HG03066 (cell line): ENCODE measurements at regions not wholly inside any gene's neighbourhood (a gene's known extent, or its start where the extent isn't known, plus 50 kb on each side); places are given as distances from the start of the nearest gene placed in this dataset.
"Not testable (repeated sequence)": the region's sequence is repeated elsewhere in the genome, so short reads cannot be mapped to it uniquely, and the experiment has no call there.

Experiments
- ATAC-seq: cut with Tn5 transposase; IDR thresholded peaks from one replicate; pipeline ENCODE4 v1.9.1; 2021; ENCODE audit warnings: low read depth; ENCODE audit not compliant: unreplicated experiment

DNA sequence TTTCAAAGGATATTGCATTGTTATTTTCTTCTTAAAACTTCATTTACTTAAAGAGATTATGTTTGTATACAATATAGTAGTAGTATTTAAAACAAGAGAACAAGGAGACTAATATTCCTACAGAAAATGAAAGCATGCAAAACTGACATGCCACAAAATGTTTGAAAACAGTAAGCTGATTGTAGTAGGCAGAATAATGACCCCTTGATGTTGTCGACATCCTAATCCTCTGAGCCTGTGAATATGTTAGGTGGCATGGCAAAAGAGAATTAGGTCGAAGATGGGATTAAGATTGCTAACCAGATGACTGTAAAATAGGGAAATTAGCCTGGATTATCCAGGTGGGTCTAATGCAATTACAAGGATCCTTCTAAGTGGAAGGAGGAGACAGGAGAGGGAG, 522.2 kb upstream of the NR3C2 start:
- no peak for ATAC-seq

DNA sequence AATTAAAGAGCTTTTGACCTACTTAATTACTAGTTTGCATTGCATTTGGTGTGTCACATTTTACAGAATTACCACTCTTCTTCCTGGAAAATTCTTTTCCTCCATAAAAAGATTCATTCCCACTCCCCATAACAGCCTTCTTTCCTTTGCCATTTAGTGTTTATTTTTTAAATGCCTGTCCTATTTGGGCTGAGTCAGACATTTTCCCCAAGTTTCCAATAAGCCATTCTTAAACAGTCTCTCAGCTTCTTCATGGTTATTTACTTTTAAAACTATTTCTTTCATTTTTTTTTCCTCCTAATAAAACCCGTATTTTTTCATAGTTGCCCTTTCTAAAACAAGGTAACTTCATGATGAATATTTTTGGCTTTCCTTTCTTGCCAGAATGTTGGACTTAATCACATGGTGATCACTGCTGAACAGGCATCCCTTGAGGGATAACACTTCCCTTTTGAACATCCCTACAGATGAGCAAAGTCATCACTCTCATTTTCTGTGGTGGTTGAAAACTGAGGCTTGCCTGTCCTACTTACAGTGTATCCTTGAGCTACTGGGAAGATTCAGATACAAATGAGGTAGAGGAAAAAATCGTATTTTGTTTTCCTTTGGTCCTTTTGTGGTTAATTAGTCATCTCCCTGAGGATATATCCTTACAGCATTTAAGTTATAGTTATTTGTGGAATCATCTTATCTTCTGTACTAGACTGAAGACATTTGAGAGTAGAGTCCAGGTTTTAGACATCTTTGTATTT, 520.5 kb upstream of the NR3C2 start:
- ATAC-seq = no peak

GRCh38 chr4:148961526-148961925, 519.3 kb upstream of the NR3C2 start:
- no peak for ATAC-seq

GRCh38 chr4:148958317-148958716, 516.1 kb upstream of the NR3C2 start:
- no peak for ATAC-seq

DNA sequence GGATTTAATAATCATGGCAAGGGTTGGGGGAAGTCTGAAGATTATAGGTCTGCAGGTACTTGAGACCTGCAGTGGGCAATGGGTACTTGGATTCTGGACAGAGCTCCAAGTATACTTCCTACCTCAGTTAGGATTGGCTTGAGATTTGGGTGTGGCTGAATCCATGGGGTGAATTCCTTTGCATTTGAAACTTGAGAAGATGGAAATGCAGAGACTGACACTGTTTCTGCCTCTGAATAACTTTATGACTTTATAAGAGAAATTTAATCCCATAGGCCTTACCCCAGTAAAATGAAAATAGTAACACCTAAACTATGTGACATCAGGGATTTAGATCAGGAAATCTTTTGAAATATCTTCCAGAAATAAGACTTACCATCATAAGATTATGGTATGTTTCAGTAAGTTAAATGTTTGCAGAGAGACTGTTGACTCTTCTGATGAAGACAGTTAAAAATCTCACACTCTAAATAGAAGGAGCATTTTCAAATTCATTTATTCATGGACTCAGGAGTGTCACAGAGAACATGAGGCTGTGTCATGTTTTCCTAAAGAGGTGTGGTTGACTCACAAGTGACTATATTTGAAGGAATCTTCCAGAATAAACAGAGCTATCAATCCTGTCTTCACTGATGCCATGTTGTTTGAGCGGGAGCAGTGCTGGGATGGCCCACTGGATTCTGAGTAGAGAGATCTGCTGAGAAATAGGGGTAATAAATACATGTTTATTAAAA, 513.5 kb upstream of the NR3C2 start:
- ATAC-seq = no peak

GRCh38 chr4:148954011-148954749, 512.0 kb upstream of the NR3C2 start:
- no peak for ATAC-seq

- ATAC-seq = no peak
Observed at GRCh38 chr4:148951346-148951745, 509.1 kb upstream of the NR3C2 start.

DNA sequence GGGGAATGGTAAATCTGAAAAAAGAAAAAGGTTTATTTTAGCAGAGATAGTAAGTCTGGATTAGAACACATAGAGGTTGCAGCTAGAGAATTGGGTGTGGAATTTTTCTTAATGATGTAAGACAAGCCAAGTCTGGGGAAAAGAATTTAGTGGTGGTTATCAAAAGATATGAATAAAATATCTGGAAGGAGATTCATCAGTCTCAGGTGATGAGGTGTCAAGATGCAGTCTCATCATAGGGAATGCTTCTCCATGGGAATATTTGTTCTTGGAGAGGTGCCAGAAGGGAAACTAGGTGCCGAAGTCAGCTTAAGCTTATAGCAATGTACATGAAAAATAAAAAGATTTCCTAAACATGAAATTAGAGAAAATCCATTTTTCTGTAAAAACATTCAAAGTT, 504.1 kb upstream of the NR3C2 start:
- no peak for ATAC-seq

DNA sequence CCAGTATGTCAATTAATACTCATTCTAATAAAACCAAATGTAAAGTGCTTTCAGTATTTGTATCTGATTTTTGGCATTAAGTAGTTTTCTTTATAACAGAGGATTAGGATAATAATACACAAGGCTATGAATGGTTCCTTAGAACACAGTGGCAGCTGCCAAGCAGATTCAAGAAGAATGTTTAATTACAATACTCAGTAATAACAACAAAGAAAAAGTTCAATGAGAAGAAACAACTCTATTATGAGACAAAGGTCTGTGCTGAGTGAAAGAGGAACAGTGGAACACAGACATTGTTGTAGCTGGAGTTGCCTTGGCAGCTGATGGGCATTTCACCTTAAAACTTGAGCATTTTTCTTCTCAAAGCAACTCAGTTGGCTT, 502.6 kb upstream of the NR3C2 start:
- ATAC-seq = no peak

DNA sequence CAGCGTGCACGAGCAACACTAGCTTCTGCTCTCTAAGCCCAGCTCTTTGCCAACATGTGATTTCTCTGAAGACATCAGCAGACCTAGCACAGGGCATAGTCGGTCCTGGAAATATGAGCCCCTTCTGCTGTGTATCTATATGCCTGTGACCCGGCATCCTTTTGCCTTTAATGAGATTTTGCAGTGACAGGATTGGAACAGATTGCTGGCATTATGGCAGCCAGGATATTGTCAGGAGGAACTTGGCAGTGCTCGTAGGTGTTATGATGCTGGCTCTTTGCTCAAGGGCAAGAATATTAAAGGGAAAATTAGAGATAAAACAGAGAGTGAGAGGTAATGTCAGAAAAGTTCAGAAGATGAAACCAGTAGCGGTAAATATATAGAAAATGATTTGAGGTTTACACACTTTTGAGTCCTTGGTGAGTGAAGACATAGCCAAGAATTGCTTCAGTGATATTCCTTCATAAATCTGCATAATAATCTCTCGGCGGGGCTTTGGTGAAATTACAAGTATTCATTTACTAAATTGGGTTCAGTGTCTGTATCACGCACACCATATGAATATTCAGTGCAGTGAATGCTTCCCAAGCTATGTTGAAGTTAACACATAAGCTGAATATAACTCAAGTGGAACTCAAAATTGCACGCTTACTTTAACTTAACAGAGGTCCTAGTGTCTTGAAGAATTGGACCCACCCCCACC, 502.1 kb upstream of the NR3C2 start:
- no peak for ATAC-seq

- no peak for ATAC-seq
Observed at GRCh38 chr4:148934926-148935578, 492.8 kb upstream of the NR3C2 start.

DNA sequence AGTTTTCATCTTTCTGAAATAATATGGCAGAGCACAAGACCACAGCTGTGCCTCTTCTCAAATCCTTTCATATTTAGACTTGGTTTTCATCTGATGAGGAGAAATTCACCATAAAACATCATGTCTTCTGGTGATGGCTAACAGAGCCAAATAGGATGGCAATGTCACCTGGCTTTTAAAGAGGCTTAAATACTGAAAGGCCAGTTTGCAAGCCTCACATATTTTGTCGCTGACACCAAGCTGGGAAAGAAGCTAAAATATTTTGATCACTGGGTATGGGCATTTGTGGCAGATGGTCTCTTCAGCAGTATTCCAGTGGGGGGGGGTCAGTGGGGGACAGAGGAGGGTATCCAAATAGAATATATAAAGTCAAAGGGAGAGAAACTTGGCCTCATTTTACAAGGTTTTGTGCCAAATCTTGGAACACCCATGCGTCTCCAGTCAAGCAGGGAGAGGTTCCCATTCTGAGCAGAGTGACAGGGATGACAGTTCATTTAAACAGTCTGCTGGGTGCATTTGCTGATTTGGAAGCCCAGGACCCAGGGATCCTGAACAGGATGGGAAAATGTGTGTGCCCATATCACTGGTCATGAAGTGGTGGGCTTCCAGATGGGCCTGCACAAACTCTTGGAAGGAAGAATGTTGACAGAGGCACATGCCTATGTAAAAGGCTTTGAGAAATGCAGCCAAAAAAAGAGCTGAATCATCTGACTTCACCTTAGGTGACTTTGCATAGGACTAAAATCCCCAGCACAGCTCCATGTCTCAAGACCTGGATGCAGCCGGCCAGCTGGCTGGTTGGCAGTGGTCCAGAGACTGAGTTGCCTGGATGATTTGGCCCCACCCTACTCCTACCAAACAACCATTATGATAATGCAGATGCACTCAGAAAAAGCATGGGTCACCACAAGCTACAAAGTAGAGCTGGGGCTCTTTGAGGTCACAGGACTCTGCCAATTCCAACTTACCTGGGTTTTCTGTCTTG, 484.4 kb upstream of the NR3C2 start:
- ATAC-seq = no peak

DNA sequence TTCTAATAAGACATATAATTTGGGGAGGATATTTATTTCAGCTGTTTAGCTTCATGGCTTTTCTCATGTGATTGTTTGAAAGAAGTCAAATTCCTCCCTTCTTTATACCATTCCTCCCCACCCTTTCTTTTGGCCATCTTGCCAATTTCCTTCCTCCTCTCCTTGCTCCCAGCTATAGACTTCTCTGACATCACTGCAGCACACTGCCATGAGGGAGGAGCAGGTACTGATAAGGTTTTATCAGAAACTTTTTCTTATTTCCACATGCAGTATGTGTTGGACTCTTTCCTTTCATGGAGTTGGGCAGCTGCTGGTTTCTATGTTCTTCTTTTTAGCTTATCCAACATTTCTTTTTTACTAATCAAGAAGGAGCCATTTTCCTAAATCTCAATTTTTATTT, 481.7 kb upstream of the NR3C2 start:
- no peak for ATAC-seq

DNA sequence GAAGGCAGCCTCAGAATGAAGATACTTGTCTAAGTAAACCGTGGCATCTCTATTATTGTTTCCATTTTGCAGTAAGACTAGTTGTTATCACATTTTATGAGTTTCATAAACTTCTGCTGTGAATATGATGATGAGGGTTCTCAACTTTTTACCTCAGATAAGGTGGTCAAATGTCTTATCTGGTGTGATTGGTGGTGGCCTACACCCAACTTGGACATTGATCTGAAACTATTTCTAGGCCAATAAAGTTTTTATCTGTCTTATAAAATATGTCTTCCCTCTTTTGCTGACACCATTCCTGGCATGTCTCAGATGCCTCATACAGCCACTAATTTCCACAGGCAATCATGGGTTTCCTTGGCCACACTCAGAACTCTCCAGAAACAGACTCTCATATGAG, 480.3 kb upstream of the NR3C2 start:
- ATAC-seq = no peak

DNA sequence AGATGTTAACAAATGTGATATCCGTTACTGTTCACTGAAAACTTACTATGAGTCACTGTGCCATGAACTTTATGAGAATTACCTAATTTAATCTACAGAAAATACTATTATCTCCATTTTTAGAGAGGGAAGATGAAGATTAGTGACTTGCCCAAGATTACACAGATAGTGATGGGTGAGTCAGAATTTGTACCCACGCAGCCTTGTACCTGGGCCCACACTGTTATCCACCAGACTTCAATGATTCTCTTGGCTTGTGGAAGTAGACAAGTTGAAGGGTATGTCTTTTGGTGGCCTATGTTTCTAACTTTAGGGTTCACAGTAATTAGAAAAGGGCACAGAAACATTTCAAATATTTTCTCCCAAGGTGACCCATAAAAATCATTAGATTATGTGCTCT, 472.5 kb upstream of the NR3C2 start:
- no peak for ATAC-seq

- ATAC-seq = no peak
Observed at GRCh38 chr4:148914301-148914700, 472.1 kb upstream of the NR3C2 start.

GRCh38 chr4:148903388-148903787, 461.2 kb upstream of the NR3C2 start:
- no peak for ATAC-seq

GRCh38 chr4:148901075-148901705, 459.0 kb upstream of the NR3C2 start:
- ATAC-seq = no peak

DNA sequence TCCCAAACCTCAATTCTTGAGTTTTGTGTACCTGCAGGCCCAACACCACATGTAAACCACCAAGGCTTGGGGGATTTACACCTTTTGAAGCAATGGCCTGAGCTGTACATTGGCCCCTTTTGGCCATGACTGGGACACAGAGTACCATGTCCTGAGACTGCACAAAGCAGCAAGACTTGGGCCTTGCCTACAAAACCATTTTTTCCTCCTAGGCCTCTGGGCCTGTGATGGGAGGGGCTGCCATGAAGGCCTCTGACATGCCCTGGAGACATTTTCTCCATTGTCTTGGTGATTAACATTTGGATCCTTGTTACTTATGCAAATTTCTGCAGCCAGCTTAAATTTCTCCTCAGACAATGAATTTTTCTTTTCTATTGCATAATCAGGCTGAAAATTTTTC, 455.9 kb upstream of the NR3C2 start:
- not testable (repeated sequence) for ATAC-seq
